ENCODE measurements at regions not wholly inside any gene's neighbourhood (a gene's known extent, or its start where the extent isn't known, plus 50 kb on each side); places are given as distances from the start of the nearest gene placed in this dataset.

GRCh38 chr1:38296047-38296446 is 249.5 kb upstream of the POU3F1 start:
- H2BK120ac ChIP-seq (ENCODE audit: low read depth, low read length, poor library complexity, severe bottlenecking) = no peak overlapping the region
- H2BK15ac ChIP-seq (ENCODE audit: low read depth, low read length) = no peak overlapping the region
- H3K27me3 Mint-ChIP-seq (ENCODE audit: low read depth) = peaks cover 13% of the 10 kb centered on the region
- no peak overlapping the region for H3K18ac ChIP-seq (ENCODE audit: insufficient read length, low read depth, low read length)
- peaks cover 4 to 10% of the 10 kb centered on the region in 2 experiments; a peak in 3 of 5 replicates for H3K9me3 Mint-ChIP-seq
- H3K4me1 Mint-ChIP-seq = peaks cover 18 to 27% of the 10 kb centered on the region in 2 experiments
- H3K36me3 Mint-ChIP-seq (ENCODE audit: insufficient read depth in 1 of 3, low read depth in 3 of 3) = peaks cover 2 to 12% (median 3%) of the 10 kb centered on the region in 3 experiments; a peak in 4 of 7 replicates
- no peak overlapping the region for H3K27ac ChIP-seq (ENCODE audit: insufficient read length, low read depth, low read length)
- no peak overlapping the region for H2BK12ac ChIP-seq (ENCODE audit: insufficient read length, low read depth, low read length)
- no peak overlapping the region for H3K9ac ChIP-seq (ENCODE audit: extremely low read depth, insufficient read length, low read length)
- no peak overlapping the region for H4K8ac ChIP-seq (replicated peaks; ENCODE audit: insufficient read length, low read depth, low read length)
- no peak overlapping the region for H3K4me2 ChIP-seq (ENCODE audit: insufficient read depth, insufficient read length, low read length)
- H3K4me1 ChIP-seq (ENCODE audit: insufficient read depth, low read length) = no peaks in the 10 kb centered on the region; the same call in 1 of the 2 replicates
- no peak overlapping the region for H4K91ac ChIP-seq (ENCODE audit: insufficient read length, low read depth, low read length)
- no peak overlapping the region; a peak in 1 of 7 replicates for H3K27ac Mint-ChIP-seq
- no peak overlapping the region for H2BK20ac ChIP-seq (ENCODE audit: low read depth, low read length, poor library complexity, severe bottlenecking)
- H3K23ac ChIP-seq (ENCODE audit: insufficient read length, low read depth, low read length) = no peak overlapping the region
- H3T11ph ChIP-seq (ENCODE audit: low read length) = no peak overlapping the region
- H3K27me3 ChIP-seq (ENCODE audit: insufficient read depth, low read length) = no peaks in the 10 kb centered on the region; the same call in 1 of the 2 replicates
- no peak for TF ChIP-seq CTCF (conservative IDR thresholded peaks at IDR 0.05)
- H2AFZ ChIP-seq (ENCODE audit: low read length) = no peak overlapping the region
- no CpG with 5 or more reads among the region's 10 CpGs for WGBS (ENCODE audit: extremely low coverage, insufficient read length, low lambda C conversion rate)
- H3K9me3 ChIP-seq (ENCODE audit: control insufficient read depth, low read depth, low read length) = no peaks in the 10 kb centered on the region
- no peak for DNase-seq
- H3K23me2 ChIP-seq (ENCODE audit: insufficient read length, low read depth, low read length, poor library complexity, severe bottlenecking) = no peaks in the 10 kb centered on the region
- H4K5ac ChIP-seq (ENCODE audit: insufficient read length, low read depth, low read length) = no peak overlapping the region
- no peaks in the 10 kb centered on the region for H4K20me1 ChIP-seq (ENCODE audit: control insufficient read depth, insufficient read depth, insufficient read length)
- no peaks in the 10 kb centered on the region for H3K79me2 ChIP-seq (ENCODE audit: insufficient read depth, low read length)
- H3K14ac ChIP-seq (ENCODE audit: insufficient read depth, low read length) = no peak overlapping the region
- H3K79me1 ChIP-seq (ENCODE audit: insufficient read depth, low read depth, low read length, poor library complexity, severe bottlenecking) = no peaks in the 10 kb centered on the region
- H3K4me3 Mint-ChIP-seq = no peak overlapping the region
- no peak overlapping the region for H3K4ac ChIP-seq (ENCODE audit: low read depth, low read length)
- H2BK5ac ChIP-seq (ENCODE audit: insufficient read length, low read length) = no peak overlapping the region
- no peak overlapping the region for H3K56ac ChIP-seq (ENCODE audit: insufficient read length, low read depth, low read length)
- no peak overlapping the region for H2AK5ac ChIP-seq (ENCODE audit: insufficient read length, low read length)

All from H9 (cell line).